Thyroid gland (tissue), 4 donors: ENCODE measurements at regions not wholly inside any gene's neighbourhood (a gene's known extent, or its start where the extent isn't known, plus 50 kb on each side); places are given as distances from the start of the nearest gene placed in this dataset.

Source experiments
- DNase-seq, 2 donors: peaks; one replicate each; pipeline ENCODE4 v3.0.0-alpha.2; 2019
- H3K27ac ChIP-seq, 3 donors: fragments of 200-600 bp; sonication (generic); 1 replicate in 2 of 3; 2 replicates in 1 of 3; pipeline ENCODE4 v1.5.1; 2016 to 2019; ENCODE audit warnings: mild to moderate bottlenecking in 1 of 3, moderate library complexity in 1 of 3
- H3K27me3 ChIP-seq: fragments of 200-600 bp; sonication (generic); one replicate; pipeline ENCODE4 v1.5.1; 2019
- H3K36me3 ChIP-seq, 2 donors: fragments of 200-600 bp; sonication (generic); one replicate each; pipeline ENCODE4 v1.5.1; 2016 to 2019
- H3K4me1 ChIP-seq, 2 donors: fragments of 200-600 bp; sonication (generic); one replicate each; pipeline ENCODE4 v1.5.1; 2017 to 2019
- H3K4me3 ChIP-seq, 3 donors: fragments of 200-600 bp; sonication (generic); replicated peaks in 1 of 3; 1 replicate in 2 of 3; 2 replicates in 1 of 3; pipeline ENCODE4 v1.5.1; 2016; ENCODE audit warnings: mild to moderate bottlenecking in 1 of 3
- H3K9me3 ChIP-seq: fragments of 200-600 bp; sonication (generic); one replicate; pipeline ENCODE4 v1.5.1; 2017
- POLR2A ChIP-seq, 2 donors: fragments of 450-650 bp; IDR thresholded peaks; one replicate each; pipeline ENCODE4 v1.6.1; 2017; ENCODE audit warnings: antibody characterized with exemption in 2 of 2, mild to moderate bottlenecking in 2 of 2, moderate library complexity in 1 of 2
- WGBS, 2 donors: methylation state at CpG; one replicate each; pipeline ENCODE4 v1.1.5; 2017; 5-methylcytosine and 5-hydroxymethylcytosine counted together
- intact Hi-C: fragments of 100-400 bp; cut with DNase I; formaldehyde crosslinking; loops from one replicate; pipeline ENCODE4 v1.15.1; 2023
- TF ChIP-seq, protein P1 (sequence below), 6 experiments: fragments of 200-600 bp in 3 of 6; fragments of 450-650 bp in 3 of 6; sonication (generic) in 3 of 6; IDR thresholded peaks; one replicate each; pipeline ENCODE4 v1.5.1; 2016 to 2019; ENCODE audit warnings: antibody characterized with exemption in 6 of 6, mild to moderate bottlenecking in 2 of 6, inconsistent platforms in 1 of 6, moderate library complexity in 1 of 6

DNA sequence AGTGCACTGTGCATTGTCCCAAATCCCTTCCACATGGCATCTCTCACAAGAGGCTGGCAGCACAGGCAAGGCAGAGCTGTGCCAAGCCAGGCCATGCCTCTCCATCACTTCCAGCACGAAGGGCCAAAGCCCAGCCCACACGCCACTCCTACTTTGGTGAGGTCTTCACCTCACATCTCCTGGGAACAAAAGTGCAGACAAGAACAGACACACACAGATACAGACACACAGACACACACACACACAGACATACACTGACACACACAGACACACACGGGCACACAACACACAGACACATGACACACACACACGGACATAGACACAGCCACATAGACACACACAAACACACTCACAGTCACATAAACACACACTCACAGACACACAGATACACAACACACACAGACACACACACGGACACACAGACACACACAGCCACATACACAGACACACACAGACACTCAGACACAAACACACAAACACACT, 233.3 kb downstream of the UACA start:
- H3K27ac ChIP-seq, result no peak overlapping the region
- H3K9me3 ChIP-seq, result no peaks in the 10 kb centered on the region
- intact Hi-C loops, result no loop called here
- 82 to 87% methylated on average over 5 of the region's 5 CpGs for WGBS, 2 donors
- H3K36me3 ChIP-seq, result no peaks in the 10 kb centered on the region
- no peak for TF ChIP-seq POLR2A (IDR thresholded peaks at IDR 0.05)
- TF ChIP-seq, protein P1, sequence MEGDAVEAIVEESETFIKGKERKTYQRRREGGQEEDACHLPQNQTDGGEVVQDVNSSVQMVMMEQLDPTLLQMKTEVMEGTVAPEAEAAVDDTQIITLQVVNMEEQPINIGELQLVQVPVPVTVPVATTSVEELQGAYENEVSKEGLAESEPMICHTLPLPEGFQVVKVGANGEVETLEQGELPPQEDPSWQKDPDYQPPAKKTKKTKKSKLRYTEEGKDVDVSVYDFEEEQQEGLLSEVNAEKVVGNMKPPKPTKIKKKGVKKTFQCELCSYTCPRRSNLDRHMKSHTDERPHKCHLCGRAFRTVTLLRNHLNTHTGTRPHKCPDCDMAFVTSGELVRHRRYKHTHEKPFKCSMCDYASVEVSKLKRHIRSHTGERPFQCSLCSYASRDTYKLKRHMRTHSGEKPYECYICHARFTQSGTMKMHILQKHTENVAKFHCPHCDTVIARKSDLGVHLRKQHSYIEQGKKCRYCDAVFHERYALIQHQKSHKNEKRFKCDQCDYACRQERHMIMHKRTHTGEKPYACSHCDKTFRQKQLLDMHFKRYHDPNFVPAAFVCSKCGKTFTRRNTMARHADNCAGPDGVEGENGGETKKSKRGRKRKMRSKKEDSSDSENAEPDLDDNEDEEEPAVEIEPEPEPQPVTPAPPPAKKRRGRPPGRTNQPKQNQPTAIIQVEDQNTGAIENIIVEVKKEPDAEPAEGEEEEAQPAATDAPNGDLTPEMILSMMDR (IDR thresholded peaks at IDR 0.05), result no peak
- DNase-seq, result peak; percentile 57 to 70
- H3K4me3 ChIP-seq, result no peak overlapping the region
- no peaks in the 10 kb centered on the region for H3K27me3 ChIP-seq
- H3K4me1 ChIP-seq, result peaks cover 0 to 12% of the 10 kb centered on the region in 2 donors

DNA sequence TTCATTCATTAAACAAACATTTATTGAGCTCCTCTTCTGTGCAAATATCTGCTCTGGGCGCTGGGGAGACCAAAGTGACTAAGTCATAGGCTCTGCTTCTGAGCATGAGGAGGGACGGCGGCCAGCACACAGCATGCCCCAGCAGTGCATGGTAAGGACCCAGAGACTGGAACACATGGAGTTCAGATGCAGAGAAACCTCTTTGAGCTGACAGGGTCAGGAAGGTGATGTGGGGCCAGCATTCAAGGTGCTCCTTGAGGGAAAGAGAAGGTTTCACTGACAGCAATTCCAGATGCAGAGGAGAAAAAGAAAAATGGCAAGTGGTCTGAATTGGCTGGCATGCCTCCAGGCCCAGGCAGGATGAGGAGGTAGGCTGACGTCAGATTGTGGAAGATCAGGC, 234.5 kb downstream of the UACA start:
- no peaks in the 10 kb centered on the region for H3K36me3 ChIP-seq
- DNase-seq, result no peak
- 80 to 93% methylated on average over 4 of the region's 4 CpGs for WGBS, 2 donors
- TF ChIP-seq, protein P1 (IDR thresholded peaks at IDR 0.05), result no peak
- no peak for TF ChIP-seq POLR2A (IDR thresholded peaks at IDR 0.05)
- no peak overlapping the region for H3K27ac ChIP-seq
- H3K27me3 ChIP-seq, result no peaks in the 10 kb centered on the region
- H3K9me3 ChIP-seq, result no peaks in the 10 kb centered on the region
- no peak overlapping the region for H3K4me3 ChIP-seq
- H3K4me1 ChIP-seq, result peaks cover 0 to 16% of the 10 kb centered on the region in 2 donors
- intact Hi-C loops, result no loop called here

DNA sequence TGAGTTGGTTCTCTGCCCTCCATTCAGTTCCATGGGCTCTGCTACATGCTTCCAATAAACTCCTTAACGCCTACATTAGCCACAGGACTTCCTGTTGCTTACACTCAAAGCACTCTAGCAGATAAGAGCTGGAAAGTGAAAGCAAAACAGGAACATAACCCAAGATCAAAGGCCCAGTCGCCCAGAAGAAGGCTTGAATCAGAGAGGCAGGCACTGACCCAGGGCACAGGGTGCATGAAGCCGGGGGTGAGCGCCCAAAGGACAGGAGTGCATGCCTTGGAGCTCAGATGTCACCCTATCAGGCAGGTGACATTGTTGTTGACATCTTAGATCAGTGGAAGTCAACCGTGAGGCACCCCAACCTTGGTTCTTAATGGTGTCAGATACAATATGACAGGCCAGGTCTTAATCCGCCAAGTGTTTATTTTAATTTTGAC, 235.1 kb downstream of the UACA start:
- no peaks in the 10 kb centered on the region for H3K36me3 ChIP-seq
- H3K27me3 ChIP-seq, result no peaks in the 10 kb centered on the region
- no peaks in the 10 kb centered on the region for H3K9me3 ChIP-seq
- no peak for DNase-seq
- peaks cover 0 to 21% of the 10 kb centered on the region in 2 donors for H3K4me1 ChIP-seq
- no peak overlapping the region for H3K4me3 ChIP-seq
- intact Hi-C loops, result no loop called here
- TF ChIP-seq POLR2A (IDR thresholded peaks at IDR 0.05), result no peak
- TF ChIP-seq, protein P1 (IDR thresholded peaks at IDR 0.05), result no peak
- no peak overlapping the region for H3K27ac ChIP-seq
- 69 to 75% methylated on average over 6 of the region's 6 CpGs for WGBS, 2 donors

DNA sequence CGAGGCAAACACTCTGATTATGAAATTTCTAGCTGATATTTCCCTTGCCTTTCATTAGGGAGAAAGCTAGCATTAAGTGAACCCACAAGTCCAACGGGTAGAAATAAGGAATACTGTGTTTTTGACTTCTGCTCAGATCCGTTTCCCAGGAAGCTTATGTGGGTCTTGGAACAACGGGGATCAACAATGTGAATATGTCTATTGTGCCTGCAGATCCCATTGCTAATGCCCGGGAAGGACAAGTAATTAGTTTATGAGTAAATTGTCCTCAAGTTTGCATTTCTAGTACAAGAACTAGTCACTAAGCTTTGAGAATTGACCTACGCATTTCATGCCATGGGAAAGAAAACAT, 236.4 kb downstream of the UACA start:
- Histone ChIP-seq H3K4me3 (no peak overlapping the region), H3K27ac (no peak overlapping the region), H3K36me3 (no peaks in the 10 kb centered on the region), H3K27me3 (no peaks in the 10 kb centered on the region), H3K4me1 (peaks cover 0 to 23% of the 10 kb centered on the region in 2 donors), H3K9me3 (no peaks in the 10 kb centered on the region)
- TF ChIP-seq POLR2A (IDR thresholded peaks at IDR 0.05), result no peak
- TF ChIP-seq, protein P1 (IDR thresholded peaks at IDR 0.05), result no peak
- no peak for DNase-seq
- 75 to 84% methylated on average over 6 of the region's 6 CpGs for WGBS, 2 donors
- intact Hi-C loops, result no loop called here

DNA sequence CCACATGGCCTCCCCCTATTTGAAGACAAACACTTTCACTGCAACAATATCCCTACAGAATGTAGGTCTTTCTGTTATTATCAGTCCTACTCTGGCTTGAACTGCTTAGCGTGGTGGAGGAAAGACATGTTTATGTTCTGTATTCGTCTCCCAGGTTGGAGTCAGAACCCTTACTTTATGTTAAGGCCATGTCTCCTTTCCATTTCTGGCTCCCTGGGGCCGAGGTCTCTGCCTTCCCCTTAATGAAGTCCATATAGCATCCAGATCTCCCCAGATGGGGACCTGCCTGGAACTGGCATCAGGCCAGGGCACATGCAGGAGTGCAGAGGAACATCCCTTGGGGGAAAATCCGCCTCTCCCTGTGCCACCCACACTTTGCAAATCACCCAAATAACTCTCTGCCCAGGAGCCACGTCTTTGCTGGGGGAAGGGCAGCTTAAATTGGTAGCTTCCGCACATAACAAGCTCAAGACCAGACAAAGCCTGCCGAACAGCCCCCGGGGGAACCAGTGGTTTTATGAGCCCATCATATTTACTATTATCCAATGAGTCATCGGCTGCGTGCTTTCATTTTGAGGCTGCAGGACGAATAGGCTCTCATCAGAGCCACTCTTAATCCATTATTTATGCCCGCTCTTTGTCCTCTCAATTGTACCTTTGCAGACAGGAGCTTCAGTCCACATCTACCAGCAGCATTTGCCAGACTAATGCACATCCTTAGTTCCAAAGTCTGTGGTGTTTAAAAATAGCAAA, 237.0 kb downstream of the UACA start:
- WGBS, 2 donors, result 75 to 91% methylated on average over 11 to 12 of the region's 12 CpGs
- no peak for DNase-seq
- no peak overlapping the region for H3K27ac ChIP-seq
- H3K4me1 ChIP-seq, result peaks cover 0 to 23% of the 10 kb centered on the region in 2 donors
- no peak overlapping the region for H3K4me3 ChIP-seq
- intact Hi-C loops, result no loop called here
- no peaks in the 10 kb centered on the region for H3K9me3 ChIP-seq
- no peaks in the 10 kb centered on the region for H3K36me3 ChIP-seq
- H3K27me3 ChIP-seq, result no peaks in the 10 kb centered on the region
- TF ChIP-seq, protein P1 (IDR thresholded peaks at IDR 0.05), result no peak
- no peak for TF ChIP-seq POLR2A (IDR thresholded peaks at IDR 0.05)
